Activated naive CD4-positive, alpha-beta T cell treated with anti-CD3 and anti-CD28 coated beads, Interleukin-2, amount 50 U/mL, for 24 hours (primary cell): ENCODE measurements at regions not wholly inside any gene's neighbourhood (a gene's known extent, or its start where the extent isn't known, plus 50 kb on each side); places are given as distances from the start of the nearest gene placed in this dataset.

Source experiments
- H3K27ac Mint-ChIP-seq: one replicate; pipeline ENCODE4 v1.8.0; 2021; ENCODE audit warnings: mild to moderate bottlenecking, mixed read lengths
- H3K27me3 Mint-ChIP-seq: one replicate; pipeline ENCODE4 v1.8.0; 2021; ENCODE audit warnings: mixed read lengths
- H3K36me3 Mint-ChIP-seq: one replicate; pipeline ENCODE4 v1.8.0; 2021; ENCODE audit warnings: mixed read lengths
- H3K4me1 Mint-ChIP-seq: one replicate; pipeline ENCODE4 v1.8.0; 2021; ENCODE audit warnings: mixed read lengths
- H3K4me3 Mint-ChIP-seq: one replicate; pipeline ENCODE4 v1.8.0; 2021; ENCODE audit warnings: mild to moderate bottlenecking, mixed read lengths
- H3K9me3 Mint-ChIP-seq: one replicate; pipeline ENCODE4 v1.8.0; 2021; ENCODE audit warnings: mixed read lengths

DNA sequence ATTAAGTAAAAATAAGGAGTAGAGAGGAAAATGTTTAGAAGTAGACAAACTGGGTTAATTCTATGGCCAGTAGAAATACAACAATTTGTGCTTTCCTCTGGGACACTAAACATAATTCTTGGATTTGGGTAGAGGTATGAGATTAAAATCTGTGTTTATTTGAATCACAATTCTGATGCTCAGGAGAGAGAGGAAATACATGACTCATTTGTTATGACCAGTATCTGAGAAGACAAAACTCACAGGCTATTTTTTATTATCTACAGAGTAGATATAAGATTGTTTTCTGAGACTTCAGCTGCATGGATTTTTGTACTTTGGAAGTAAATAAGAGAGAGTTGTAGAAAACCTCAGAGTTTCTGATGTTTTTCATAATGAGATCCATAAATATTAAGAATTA is 315.7 kb upstream of the CWC22 start:
- Mint-ChIP-seq H3K27me3 (peaks cover 8% of the 10 kb centered on the region), H3K36me3 (no peaks in the 10 kb centered on the region), H3K27ac (no peak overlapping the region), H3K4me3 (no peak overlapping the region), H3K4me1 (no peaks in the 10 kb centered on the region), H3K9me3 (peaks cover 23% of the 10 kb centered on the region)

DNA sequence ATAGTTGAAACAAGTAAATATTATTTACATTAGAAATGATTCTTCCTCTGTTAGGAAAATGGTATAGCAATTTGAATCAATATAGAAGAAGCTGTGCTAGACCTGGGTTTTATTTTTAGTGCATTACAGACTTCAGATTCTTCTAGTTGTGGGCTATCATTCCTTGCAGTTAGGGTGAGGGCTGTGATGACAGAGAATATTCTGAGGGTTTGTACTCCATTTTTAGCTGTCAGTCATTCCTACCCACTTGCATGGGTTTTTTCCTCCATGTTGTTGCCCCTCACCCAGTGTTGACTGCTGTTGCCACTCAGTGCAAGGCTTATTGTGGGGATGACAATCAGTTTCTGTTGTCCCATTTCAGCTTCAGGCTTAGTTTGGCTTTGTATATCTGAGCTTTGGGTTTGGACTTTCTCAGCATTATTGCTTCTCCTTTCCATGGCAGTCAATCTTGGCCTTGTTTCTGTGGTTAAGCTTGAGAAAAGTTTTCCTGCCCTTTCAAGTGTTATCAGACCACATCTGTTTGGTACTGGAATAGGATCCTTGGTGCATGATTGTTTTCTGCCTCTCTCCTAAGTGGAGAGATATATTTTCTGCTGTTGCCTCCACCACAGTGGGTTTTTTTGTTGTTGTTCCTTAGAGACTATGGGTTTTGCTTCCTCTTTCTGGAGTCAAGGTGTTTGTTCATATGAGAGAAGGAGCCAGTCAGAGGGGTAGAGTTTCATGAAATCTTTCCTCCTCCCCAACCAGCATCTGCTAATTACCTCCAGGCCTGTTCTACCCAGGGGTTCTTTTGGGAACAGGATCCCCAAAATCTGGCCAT is 312.7 kb upstream of the CWC22 start:
- Mint-ChIP-seq H3K9me3 (peaks cover 15% of the 10 kb centered on the region), H3K27me3 (no peaks in the 10 kb centered on the region), H3K4me1 (no peaks in the 10 kb centered on the region), H3K36me3 (no peaks in the 10 kb centered on the region), H3K4me3 (no peak overlapping the region), H3K27ac (no peak overlapping the region)

DNA sequence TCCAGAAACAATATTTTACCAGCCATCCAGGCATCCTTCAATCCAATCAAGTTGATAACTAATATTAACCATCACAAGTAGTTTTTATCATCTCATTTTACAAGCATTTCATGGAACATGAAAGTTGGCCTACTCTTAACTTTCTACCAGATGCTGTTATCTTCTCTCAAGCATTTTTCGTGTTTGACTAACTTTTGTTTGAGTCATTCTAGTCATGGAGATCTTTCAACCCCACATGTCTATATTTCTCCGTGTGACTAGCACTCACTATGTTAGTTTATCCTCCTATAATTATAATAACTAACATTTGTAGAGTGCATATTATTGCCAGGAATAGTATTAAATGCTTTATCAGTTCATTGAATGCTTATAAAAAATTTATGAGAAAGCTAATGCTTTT is 307.0 kb upstream of the CWC22 start:
- no peaks in the 10 kb centered on the region for H3K4me1 Mint-ChIP-seq
- H3K36me3 Mint-ChIP-seq: no peaks in the 10 kb centered on the region
- no peak overlapping the region for H3K4me3 Mint-ChIP-seq
- H3K27me3 Mint-ChIP-seq: peaks cover 1% of the 10 kb centered on the region
- H3K9me3 Mint-ChIP-seq: peaks cover 6% of the 10 kb centered on the region
- no peak overlapping the region for H3K27ac Mint-ChIP-seq

DNA sequence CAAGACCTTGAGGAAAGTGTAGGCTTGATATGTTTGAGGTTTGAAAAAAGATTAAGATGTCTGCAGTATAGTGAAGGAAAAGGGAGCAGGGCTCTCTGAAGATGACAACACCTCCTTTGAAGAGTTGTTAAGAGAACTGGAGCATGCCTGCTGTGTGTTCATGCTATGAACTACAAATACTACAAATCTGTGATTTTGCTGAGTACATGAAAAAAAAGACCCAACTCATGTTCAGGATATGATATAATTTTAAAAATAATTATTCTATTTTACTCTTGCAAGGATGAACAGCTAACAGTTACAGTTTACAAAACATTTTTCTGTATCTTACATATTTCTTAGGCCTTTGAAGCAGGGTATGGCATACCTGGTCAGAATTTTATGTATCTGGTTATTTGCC is 305.4 kb upstream of the CWC22 start:
- no peaks in the 10 kb centered on the region for H3K9me3 Mint-ChIP-seq

DNA sequence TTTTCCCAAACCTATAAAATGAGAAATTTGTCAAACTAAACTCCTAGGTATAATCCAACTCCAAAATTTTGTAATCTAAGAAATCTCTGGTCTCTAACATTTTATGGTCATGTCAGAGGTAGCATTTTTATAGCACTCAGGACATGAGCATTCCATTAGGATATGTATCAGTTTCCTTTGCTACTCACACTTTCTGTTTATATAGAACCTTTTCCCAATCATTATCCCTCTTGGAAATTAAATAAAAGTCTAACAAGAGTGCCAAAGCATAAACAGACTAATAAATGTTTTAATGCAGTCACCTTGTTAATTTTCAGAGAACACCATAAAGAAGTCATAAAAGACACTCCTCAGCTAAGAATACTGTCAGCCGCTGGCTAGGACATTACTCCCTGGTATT is 300.0 kb upstream of the CWC22 start:
- Mint-ChIP-seq H3K4me1 (no peaks in the 10 kb centered on the region), H3K4me3 (no peak overlapping the region), H3K9me3 (no peaks in the 10 kb centered on the region), H3K27ac (no peak overlapping the region), H3K36me3 (no peaks in the 10 kb centered on the region), H3K27me3 (peaks cover 1% of the 10 kb centered on the region)

More for the DNA sequence above, 305.4 kb upstream of the CWC22 start:
- Mint-ChIP-seq H3K4me3 (no peak overlapping the region), H3K27ac (no peak overlapping the region), H3K36me3 (no peaks in the 10 kb centered on the region), H3K27me3 (peaks cover 1% of the 10 kb centered on the region), H3K4me1 (no peaks in the 10 kb centered on the region)

DNA sequence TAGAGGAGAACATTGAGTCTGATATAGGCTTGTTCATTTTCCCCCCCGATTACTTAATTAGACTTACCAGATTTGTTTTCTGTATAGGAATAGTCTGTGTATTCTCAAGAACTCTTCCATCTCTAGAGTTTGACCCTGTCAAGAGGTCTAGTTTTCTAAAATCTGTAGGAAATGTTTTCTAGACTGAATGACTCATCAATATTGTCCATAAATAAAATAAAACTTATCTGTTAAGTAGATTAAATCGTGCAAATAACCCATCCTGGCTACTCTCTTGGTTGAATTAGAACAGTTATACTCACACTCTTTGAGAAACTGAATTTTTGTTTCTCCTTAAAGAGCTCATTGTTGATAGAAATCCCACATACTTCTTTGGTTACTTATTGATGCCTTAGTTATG is 299.2 kb upstream of the CWC22 start:
- Mint-ChIP-seq H3K9me3 (peaks cover 6% of the 10 kb centered on the region), H3K4me1 (no peaks in the 10 kb centered on the region), H3K27me3 (peaks cover 3% of the 10 kb centered on the region), H3K36me3 (no peaks in the 10 kb centered on the region), H3K27ac (no peak overlapping the region), H3K4me3 (no peak overlapping the region)

DNA sequence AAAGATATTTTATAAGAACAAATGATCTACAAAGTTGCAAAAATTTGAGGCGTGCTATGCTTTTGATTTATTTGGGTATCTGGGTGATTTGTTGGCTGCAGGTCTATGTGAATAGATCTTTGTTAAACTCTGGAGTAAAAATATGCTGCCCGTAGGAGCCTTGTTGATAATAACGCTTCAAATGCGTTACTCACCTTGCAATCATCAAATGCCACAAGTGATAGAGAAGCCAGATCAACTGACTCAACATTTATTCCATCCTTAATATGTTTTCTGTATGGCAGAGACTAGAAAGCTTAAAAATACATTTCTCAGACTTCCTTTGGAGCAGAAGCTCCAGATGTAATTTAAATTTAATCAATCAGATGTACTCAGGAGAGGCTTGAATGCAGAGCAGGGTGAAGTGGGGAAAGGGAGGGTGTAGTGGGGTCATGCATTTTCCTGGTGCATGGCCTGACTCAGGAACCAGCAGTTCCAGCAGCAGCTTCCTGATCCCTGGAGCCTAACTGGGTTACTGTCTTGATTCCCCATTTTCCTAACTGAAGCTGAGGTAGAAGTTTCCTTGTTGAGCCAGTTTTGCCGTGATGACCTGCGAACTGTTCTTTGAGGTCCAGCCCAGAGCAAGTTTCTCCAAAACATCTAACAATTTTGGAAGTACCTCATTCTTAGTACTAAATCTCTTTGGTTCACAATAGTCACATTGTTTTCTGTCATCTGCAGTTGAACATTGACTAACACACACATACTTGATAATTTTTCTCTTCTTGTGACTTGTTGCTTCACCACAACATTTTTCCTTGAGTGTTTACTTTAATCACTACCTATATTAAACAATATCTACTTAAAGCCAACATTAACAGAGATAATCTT is 284.7 kb upstream of the CWC22 start:
- H3K4me1 Mint-ChIP-seq: no peaks in the 10 kb centered on the region
- H3K27me3 Mint-ChIP-seq: no peaks in the 10 kb centered on the region
- H3K27ac Mint-ChIP-seq: no peak overlapping the region

DNA sequence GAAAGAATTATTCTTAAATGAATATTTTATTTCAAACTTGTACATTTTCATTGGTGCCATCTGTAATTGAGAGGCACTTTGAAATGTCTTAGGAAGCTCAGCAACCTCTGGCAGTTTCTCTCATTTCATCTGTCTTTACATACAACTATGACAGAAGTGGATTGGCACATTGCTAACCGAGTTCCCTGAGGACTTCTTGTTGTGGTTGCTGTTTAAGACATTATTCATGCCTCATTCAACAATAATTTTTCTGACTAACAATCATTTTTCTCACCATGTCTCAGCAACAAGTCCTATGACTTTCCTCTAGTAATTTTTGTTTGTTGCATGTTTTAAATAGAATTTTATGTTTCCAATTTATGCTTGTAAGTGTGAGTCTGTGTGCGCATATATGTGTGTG is 284.0 kb upstream of the CWC22 start:
- Mint-ChIP-seq H3K27me3 (no peaks in the 10 kb centered on the region), H3K9me3 (no peaks in the 10 kb centered on the region), H3K4me1 (no peaks in the 10 kb centered on the region), H3K36me3 (no peaks in the 10 kb centered on the region), H3K4me3 (no peak overlapping the region), H3K27ac (no peak overlapping the region)

More for the DNA sequence above, 284.7 kb upstream of the CWC22 start:
- no peaks in the 10 kb centered on the region for H3K36me3 Mint-ChIP-seq
- no peak overlapping the region for H3K4me3 Mint-ChIP-seq
- no peaks in the 10 kb centered on the region for H3K9me3 Mint-ChIP-seq

DNA sequence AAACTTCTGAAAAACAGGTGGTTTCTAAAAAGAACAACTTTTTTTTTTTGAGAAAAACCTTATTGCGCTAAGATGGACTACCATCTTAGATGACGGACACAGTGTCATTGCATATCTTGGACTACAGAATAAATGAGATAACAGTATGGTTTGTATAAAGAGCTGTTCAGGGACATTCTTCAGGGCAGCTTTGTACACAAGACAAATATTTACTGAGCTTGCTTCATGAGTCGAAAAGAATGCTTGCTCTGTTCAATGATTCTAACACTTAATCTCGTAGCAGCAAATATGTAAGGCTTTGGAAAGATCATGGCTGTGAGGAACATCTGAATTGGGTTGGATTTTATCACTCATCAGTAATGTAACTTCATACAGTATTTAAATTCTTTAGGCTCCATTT is 282.5 kb upstream of the CWC22 start:
- no peaks in the 10 kb centered on the region for H3K27me3 Mint-ChIP-seq
- no peaks in the 10 kb centered on the region for H3K9me3 Mint-ChIP-seq
- no peak overlapping the region for H3K27ac Mint-ChIP-seq
- H3K4me1 Mint-ChIP-seq: no peaks in the 10 kb centered on the region
- no peak overlapping the region for H3K4me3 Mint-ChIP-seq
- H3K36me3 Mint-ChIP-seq: no peaks in the 10 kb centered on the region

DNA sequence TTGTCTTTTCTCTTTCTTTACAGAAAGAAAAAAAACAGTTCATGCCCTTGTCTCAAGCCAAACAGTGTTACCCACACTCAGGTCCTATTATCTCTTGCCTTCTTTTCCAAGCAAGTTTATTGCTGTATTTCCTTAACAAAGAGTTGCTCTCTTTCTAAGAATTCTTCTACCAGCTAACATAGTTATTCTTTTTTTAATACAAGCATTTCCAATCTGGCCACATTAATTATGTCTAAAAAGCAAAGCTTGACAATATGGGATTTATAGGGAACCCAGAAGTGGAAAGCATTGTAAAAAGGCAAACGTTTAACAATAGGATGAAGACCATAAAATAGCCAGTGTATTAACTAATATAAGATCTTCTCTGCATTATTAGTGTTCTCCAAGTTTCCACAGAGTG is 272.5 kb upstream of the CWC22 start:
- Mint-ChIP-seq H3K4me3 (no peak overlapping the region), H3K9me3 (no peaks in the 10 kb centered on the region), H3K36me3 (no peaks in the 10 kb centered on the region), H3K27ac (no peak overlapping the region), H3K4me1 (no peaks in the 10 kb centered on the region), H3K27me3 (no peaks in the 10 kb centered on the region)

DNA sequence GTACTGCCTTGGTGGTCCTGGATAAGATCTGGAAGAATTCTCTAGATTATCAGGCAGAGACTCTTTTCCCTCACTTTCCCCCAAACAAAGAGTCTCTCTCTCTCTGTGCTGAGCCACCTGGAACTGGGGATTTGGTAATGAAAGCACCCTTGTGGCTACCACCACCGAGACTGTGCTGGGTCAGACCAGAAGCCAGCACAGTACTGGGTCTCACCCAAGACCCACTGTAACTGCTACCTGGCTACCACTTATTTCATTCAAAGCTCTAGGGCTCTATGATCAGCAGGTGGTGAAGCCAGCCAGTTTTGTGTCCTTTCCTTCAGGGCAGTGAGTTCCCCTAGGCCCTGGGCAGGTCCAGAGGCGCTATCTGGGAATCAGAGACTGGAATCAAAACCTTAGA is 269.6 kb upstream of the CWC22 start:
- Mint-ChIP-seq H3K36me3 (no peaks in the 10 kb centered on the region), H3K4me3 (no peak overlapping the region), H3K4me1 (no peaks in the 10 kb centered on the region), H3K27me3 (no peaks in the 10 kb centered on the region), H3K9me3 (peaks cover 15% of the 10 kb centered on the region), H3K27ac (no peak overlapping the region)

DNA sequence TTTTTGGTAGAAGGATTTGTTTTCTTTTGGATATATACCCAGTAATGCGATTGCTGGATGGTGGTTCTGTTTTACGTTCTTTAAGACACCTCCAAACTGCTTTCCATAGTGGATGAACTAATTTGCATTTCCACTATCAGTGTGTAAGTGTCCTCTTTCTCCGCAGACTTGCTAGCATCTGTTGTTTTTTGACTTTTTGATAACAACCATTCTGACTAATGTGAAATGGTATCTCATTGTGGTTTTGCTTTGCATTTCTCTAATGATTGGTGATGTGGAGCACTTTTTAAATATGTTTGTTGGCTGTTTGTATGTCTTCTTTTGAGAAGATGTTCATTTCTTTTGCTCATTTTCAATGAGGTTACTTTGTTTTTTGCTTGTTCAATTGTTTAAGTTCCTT is 260.9 kb upstream of the CWC22 start:
- H3K4me1 Mint-ChIP-seq: no peaks in the 10 kb centered on the region
- no peak overlapping the region for H3K27ac Mint-ChIP-seq
- no peaks in the 10 kb centered on the region for H3K36me3 Mint-ChIP-seq
- peaks cover 9% of the 10 kb centered on the region for H3K9me3 Mint-ChIP-seq
- no peaks in the 10 kb centered on the region for H3K27me3 Mint-ChIP-seq
- no peak overlapping the region for H3K4me3 Mint-ChIP-seq

DNA sequence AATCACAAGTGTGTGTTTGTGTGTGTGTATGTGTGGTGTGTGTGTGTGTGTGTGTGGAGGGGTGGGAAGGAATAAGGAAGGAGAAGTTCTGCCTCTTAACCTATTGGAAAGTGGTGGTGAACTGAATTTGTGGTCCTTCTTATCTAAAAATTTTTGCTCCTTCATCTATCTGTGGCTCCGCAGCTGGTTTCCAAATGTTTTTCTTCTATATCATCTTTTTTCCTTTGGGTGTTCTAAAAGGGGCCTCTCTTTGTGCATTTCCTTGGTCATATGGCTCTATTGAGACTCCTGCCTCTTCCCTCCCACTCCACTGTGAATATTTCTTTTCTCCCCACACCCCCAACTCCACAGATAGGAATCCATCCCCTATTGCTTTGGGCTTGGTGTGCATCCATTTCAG is 254.9 kb upstream of the CWC22 start:
- no peaks in the 10 kb centered on the region for H3K4me1 Mint-ChIP-seq
- no peaks in the 10 kb centered on the region for H3K27me3 Mint-ChIP-seq
- no peaks in the 10 kb centered on the region for H3K9me3 Mint-ChIP-seq
- H3K36me3 Mint-ChIP-seq: no peaks in the 10 kb centered on the region
- no peak overlapping the region for H3K27ac Mint-ChIP-seq
- no peak overlapping the region for H3K4me3 Mint-ChIP-seq

DNA sequence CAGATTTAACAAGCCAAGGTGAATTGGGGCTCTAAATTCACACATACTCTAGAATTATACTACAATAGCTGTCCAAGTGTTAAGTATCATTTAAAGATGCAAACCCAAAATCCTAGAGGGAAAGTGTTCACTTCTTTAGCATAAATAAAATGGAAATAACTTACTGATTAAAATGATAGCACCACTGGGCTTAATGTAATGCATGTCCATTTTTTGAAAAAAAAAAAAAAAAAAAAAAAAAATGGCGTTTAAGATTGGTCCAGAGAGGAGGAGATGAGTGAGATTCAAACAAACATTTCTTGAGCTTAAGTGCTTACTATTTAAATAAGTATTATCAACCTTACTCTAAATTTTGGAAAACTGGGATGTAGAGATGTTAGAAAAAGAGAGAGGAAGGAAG is 251.5 kb upstream of the CWC22 start:
- H3K27me3 Mint-ChIP-seq: no peaks in the 10 kb centered on the region
- no peak overlapping the region for H3K4me3 Mint-ChIP-seq
- no peaks in the 10 kb centered on the region for H3K9me3 Mint-ChIP-seq
- no peak overlapping the region for H3K27ac Mint-ChIP-seq
- H3K4me1 Mint-ChIP-seq: no peaks in the 10 kb centered on the region
- no peaks in the 10 kb centered on the region for H3K36me3 Mint-ChIP-seq

DNA sequence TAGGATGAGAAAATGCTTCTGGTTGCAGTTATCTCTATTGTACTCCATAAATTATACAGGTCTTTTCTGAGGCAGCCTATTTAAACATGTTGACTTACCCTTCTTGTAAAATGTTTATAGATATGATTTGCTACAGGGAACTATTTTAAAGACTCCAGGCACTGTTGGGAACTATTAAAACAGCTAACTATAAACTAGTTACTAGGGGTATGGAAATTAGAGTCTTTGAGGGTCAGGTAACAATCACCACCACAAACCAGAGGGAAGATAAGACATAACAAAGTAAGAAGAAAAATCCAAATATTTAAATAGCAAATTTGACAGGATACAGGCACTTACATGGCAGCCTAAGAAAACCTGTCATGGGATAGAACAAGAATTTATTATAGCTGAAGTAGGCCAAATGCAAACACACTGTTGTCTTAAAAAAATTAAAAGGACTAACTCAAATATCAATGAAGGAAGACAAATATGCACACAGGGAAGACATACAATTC is 251.0 kb upstream of the CWC22 start:
- Mint-ChIP-seq H3K4me1 (no peaks in the 10 kb centered on the region), H3K27me3 (no peaks in the 10 kb centered on the region), H3K4me3 (no peak overlapping the region)

DNA sequence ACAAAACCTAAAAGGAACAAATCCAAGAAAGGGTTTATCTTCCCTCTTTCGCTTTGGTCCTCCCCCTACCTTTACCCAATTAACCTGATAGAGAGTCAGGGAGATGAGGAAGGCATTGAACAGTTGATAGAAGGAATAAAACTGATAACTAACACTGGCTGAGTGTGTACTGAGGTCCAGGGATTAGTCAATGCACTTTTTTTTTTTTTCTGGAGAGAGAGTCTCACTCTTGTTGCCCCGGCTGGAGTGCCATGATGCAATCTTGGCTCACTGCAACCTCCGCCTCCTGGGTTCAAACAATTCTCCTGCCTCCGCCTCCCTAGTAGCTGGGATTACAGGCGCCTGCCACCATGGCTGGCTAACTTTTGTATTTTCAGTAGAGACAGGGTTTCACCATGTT is 250.2 kb upstream of the CWC22 start:
- Mint-ChIP-seq H3K36me3 (no peaks in the 10 kb centered on the region), H3K9me3 (no peaks in the 10 kb centered on the region), H3K27me3 (no peaks in the 10 kb centered on the region), H3K4me3 (no peak overlapping the region), H3K4me1 (no peaks in the 10 kb centered on the region), H3K27ac (no peak overlapping the region)

More for the DNA sequence above, 251.0 kb upstream of the CWC22 start:
- H3K36me3 Mint-ChIP-seq: no peaks in the 10 kb centered on the region
- H3K9me3 Mint-ChIP-seq: no peaks in the 10 kb centered on the region
- no peak overlapping the region for H3K27ac Mint-ChIP-seq
